Erythroblast (primary cell): ENCODE measurements at regions not wholly inside any gene's neighbourhood (a gene's known extent, or its start where the extent isn't known, plus 50 kb on each side); places are given as distances from the start of the nearest gene placed in this dataset.

Experiments
- GATA1 ChIP-seq: IDR thresholded peaks from 2 replicates; pipeline ENCODE4 v1.6.1; 2011; ENCODE audit warnings: low read depth, mild to moderate bottlenecking, control low read depth, low read length, moderate library complexity
- POLR2A ChIP-seq: IDR thresholded peaks from 2 replicates; pipeline ENCODE4 v1.6.1; 2011; ENCODE audit warnings: mild to moderate bottlenecking, low read length

- TF ChIP-seq POLR2A: no peak
- TF ChIP-seq GATA1: no peak
These were observed 488.5 kb upstream of the MGAT4C start for GRCh38 chr12:86744547-86745212.
